ENCODE measurements at regions not wholly inside any gene's neighbourhood (a gene's known extent, or its start where the extent isn't known, plus 50 kb on each side); places are given as distances from the start of the nearest gene placed in this dataset.

DNA sequence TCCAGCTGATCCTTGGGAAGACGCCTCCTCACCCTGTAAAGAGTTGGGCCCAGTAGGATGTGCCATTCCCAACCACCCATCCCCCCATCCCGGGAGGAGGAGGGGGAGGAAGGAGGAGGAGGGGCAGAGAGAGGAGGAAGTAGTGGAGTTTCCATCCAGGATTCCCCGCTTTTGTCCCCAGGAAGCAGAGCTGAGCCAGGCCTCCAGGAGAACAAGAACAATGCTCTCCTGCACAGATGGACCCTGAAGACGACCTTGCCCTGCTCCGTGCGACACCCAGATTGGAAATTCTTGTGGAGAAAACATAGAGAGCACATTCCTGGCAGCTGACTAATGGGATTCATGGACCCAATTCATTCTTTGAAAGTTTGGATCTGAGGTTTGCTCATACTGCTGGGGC is 132.3 kb upstream of the CRY1 start:
- peak; percentile 48 for DNase-seq (ENCODE audit: low read depth)

- no peak for DNase-seq (ENCODE audit: low read depth)
Measured at GRCh38 chr12:107226126-107226525, 132.8 kb upstream of the CRY1 start.

GRCh38 chr12:107228076-107228475 is 134.7 kb upstream of the CRY1 start:
- DNase-seq (ENCODE audit: low read depth), result no peak

DNA sequence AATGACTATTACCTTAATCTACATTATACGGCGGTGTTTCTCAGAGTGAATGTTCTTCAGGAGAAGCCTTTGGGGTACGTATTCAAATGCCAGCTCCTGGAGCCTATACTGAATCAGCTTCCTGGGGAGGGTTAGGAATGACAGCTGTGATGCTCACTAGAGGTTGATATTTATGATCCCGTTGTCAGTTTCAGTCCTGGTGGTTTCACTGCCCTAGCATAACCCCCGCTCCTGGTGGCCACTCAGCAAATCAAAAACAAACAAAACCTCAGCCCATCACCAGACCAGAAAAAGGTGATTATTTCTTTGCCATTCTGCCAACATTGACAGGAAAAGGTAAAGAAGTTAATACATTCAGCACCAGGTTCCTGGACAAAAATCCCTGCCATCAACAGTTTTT is 136.5 kb upstream of the CRY1 start:
- no peak for DNase-seq (ENCODE audit: low read depth)

- DNase-seq (ENCODE audit: low read depth), result no peak
Measured at GRCh38 chr12:107231303-107231702, 138.0 kb upstream of the CRY1 start.

- no peak for DNase-seq (ENCODE audit: low read depth)
Measured at GRCh38 chr12:107233551-107233950, 140.2 kb upstream of the CRY1 start.

GRCh38 chr12:107235600-107235999 is 142.3 kb upstream of the CRY1 start:
- no peak for DNase-seq (ENCODE audit: low read depth)

- peak; percentile 49 for DNase-seq (ENCODE audit: low read depth)
Measured at GRCh38 chr12:107236824-107237511, 143.6 kb upstream of the CRY1 start.

DNA sequence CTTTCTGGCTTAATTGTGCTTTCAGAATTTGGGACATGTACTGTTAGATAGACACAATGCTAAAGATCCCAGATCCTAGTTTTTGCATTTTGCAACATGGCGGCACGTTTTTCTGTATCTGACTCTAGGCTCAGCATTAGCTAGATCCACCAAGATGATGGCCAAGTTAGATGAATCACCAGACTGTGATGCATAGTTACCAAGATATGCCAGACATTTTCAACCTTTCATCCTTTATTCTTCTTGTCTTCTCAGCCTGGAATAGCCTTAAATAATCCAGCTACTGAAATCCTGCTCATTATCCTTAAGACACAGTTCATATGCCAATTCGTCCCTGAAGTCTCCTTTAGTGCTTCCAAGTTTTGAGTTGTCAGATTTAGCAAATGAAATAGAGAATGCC is 144.9 kb upstream of the CRY1 start:
- DNase-seq (ENCODE audit: low read depth), result peak; percentile 68

DNA sequence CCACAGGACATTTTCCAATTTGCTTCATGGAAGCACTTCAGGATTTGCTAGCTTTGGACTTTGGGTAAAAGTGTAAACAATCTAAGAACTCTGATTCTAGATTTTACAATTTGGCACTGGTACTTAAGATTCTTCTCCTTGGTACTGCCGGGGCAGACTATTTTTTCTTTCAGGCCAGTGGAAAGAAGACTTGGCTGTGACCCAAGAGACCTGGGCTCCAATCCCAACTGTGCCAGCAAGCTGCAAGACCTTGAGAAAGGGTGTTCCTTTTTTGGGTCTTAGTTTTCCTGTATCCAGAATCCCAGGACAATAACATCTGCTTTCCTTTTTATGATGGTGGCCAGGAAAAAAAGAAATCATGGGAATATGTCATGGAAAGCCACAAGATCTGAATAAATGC is 148.1 kb upstream of the CRY1 start:
- DNase-seq (ENCODE audit: low read depth), result no peak

DNA sequence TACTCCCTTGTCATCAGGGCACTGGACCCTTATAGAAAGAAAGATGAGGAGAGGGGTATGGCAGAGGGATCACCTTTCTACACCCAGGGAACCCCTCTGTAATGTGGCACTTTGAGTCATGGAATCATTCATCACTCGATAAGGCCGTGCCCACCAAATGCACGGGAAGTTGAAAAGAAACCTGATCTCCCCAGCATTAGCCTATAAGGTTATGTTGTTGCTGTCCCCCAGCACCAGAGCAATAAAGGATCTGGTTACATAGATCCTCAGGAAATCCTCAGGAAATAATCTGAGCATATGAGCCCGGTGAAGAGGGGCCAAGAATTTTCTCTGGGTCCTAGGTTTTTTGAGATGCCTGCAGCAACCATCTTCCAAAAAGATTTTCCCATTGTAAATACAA is 148.8 kb upstream of the CRY1 start:
- no peak for DNase-seq (ENCODE audit: low read depth)

GRCh38 chr12:107243341-107243740 is 150.0 kb upstream of the CRY1 start:
- no peak for DNase-seq (ENCODE audit: low read depth)

GRCh38 chr12:107244584-107244983 is 151.2 kb upstream of the CRY1 start:
- DNase-seq (ENCODE audit: low read depth), result no peak

DNA sequence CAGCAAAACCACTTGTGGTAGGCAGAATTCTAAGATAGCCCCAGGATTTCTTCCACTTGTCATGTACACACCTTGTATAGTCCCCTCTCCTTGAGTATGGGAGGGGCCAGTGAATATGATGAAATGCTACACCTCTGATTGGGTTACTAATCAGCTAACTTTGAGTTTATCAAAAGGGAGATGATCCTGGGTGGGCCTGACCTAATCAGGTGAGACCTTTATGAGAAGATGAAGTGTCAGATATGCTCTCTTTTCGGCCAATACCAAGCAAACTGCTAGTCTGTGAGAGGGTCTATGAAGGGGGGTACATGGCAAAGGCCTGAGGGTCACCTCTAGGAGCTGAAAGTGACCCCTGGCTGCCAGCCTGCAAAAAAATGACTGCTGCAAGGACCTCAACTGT is 154.3 kb upstream of the CRY1 start:
- DNase-seq (ENCODE audit: low read depth), result no peak

DNA sequence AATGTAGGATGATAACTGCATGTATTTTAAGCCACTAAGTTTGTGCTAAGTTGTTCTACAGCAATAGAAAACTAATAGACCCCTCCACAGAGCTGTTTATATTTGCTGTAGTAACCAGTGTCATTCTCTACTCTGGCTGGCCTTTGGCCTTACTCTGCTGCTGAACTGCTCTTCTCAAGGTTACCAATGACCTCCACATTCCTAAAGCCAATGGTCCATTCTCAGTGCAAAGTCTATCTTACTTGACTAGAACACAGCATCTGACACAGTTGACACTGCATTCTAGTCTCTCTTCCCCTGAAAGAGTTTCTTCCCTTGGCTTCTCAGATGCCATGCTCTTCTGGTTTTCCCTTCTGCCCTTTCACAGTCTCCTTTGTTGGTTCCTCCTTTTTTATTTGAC is 154.8 kb upstream of the CRY1 start:
- DNase-seq (ENCODE audit: low read depth), result no peak

DNA sequence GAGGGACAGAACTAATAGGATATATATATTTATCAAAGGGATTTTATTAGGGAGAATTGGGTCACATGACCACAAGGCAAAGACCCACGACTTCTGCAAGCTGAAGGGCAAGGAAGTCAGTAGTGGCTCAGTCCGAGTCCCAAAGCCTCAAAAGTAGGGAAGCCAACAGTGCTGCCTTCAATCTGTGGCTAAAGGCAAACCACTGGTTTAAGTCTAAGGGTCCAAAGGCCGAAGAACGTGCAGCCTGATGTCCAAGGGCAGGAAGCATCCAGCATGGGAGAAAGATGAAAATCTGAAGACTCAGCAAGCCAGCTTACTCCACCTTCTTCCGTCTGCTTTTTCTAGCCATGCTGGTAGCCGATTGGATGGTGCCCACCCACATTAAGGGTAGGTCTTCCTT is 157.9 kb upstream of the CRY1 start:
- no peak for DNase-seq (ENCODE audit: low read depth)

DNA sequence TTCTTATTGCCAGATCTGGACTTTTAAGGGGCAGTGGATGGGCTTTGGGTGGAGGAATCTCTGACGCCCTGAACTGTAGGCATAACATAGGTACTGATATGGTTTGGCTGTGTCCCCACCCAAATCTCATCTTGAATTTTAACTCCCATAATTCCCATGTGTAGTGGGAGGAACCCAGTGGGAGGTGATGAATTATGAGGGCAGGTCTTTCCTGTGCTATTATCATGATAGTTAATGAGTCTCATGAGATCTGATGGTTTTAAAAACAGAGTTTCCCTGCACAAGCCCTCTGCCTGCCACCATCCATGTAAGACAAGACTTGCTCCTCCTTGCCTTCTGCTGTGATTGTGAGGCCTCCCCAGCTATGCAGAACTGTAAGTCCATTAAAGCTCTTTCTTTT is 160.0 kb upstream of the CRY1 start:
- no peak for DNase-seq (ENCODE audit: low read depth)

DNA sequence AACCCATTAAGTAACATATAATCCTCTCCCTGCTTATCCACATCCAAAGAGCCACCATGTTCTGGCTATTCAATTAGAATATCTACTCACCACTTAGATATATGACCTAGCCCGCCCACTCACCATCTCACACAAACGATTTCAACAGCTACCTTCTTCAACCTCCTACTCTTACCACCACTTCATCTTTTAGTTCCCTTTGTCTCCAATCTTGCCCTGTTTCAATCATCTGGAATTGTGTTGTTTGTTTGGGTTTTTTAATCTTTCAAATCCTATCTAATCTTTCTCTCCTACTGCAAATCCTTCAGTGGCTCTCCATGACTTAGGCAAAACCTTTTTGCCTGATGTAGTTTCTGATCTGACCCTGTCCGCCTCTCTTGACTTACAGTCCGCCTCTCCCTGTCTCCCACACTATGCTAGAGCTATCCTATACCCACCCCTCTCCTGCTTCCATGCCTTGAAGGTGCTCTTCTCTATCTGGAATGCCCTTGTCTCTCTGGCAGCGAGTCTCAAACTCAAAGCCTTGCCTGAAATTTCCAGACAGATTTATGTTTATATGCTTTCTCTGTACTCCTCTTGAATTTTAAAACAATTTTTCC is 161.0 kb upstream of the CRY1 start:
- DNase-seq (ENCODE audit: low read depth), result peak; percentile 20

DNA sequence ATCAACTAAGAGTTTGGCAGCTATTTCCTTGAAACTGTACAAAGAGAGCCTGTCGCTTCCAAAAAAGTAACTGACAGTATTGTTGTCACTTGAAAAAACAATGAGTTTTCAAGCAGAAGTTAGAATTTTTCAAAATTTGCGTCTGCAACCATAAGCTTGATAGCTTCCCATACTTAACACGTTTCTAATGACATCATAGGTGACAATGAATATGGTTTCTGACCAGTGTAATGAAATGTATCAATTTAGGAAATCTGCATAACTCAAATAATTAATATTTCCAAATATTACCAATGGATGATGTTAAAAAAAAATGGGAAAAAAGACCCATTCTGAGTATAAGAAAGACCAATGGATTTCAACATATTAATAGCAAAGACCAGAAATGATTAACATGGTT is 165.4 kb upstream of the CRY1 start:
- DNase-seq (ENCODE audit: low read depth), result no peak

DNA sequence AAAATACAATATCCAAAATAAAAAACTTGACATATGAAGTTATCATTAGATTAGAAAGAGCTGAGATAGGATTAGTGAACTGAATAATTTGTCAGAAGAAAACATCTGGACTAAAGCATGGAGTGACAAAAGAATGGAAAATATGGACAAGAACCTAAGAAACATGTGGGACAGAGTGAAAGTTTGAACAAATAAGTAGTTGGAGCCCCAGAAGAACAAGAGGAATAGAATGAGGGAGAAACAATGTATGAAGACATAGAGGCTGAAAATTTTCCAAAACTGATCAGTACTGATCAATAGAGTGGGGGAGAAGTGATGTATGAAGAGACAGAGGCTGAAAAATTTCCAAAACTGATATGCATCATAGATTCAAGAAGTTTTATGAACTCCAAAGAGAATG is 170.6 kb upstream of the CRY1 start:
- no peak for DNase-seq (ENCODE audit: low read depth)

- DNase-seq (ENCODE audit: low read depth), result no peak
Measured at GRCh38 chr12:107264667-107265066, 171.3 kb upstream of the CRY1 start.

DNA sequence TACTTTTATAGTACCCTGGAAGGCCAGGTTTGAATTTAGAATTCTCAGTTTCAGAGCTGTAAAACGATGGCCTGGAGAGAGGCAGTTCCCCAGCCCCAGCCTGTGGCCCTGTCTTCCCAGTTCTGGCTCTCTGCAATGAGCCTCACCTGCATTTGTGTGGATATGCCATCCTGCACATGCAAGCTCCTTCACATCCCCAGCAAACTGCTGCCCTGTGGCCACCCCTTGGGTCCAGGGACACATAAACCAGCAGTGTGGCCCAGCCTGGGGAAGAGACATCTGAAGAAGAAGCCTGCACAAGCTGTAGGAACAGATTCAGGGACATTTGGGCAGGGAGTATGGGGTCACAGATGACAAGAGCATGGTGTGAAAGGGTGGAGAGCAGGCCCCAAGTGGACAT is 174.3 kb upstream of the CRY1 start:
- DNase-seq (ENCODE audit: low read depth), result no peak

GRCh38 chr12:107271523-107271922 is 178.2 kb upstream of the CRY1 start:
- no peak for DNase-seq (ENCODE audit: low read depth)

- DNase-seq (ENCODE audit: low read depth), result no peak
Measured at GRCh38 chr12:107275530-107275929, 182.2 kb upstream of the CRY1 start.
